Lower leg skin (tissue), 3 donors: ENCODE measurements at regions not wholly inside any gene's neighbourhood (a gene's known extent, or its start where the extent isn't known, plus 50 kb on each side); places are given as distances from the start of the nearest gene placed in this dataset.

Experiments used
- POLR2A ChIP-seq, 2 donors: fragments of 450-650 bp; IDR thresholded peaks; one replicate each; pipeline ENCODE4 v1.6.1; 2016 to 2017; ENCODE audit warnings: antibody characterized with exemption in 2 of 2, mild to moderate bottlenecking in 1 of 2, moderate library complexity in 1 of 2
- TF ChIP-seq, protein P1 (sequence below), 3 donors: fragments of 450-650 bp; IDR thresholded peaks; one replicate each; pipeline ENCODE4 v1.5.1; 2016; ENCODE audit warnings: antibody characterized with exemption in 3 of 3, mild to moderate bottlenecking in 3 of 3, moderate library complexity in 2 of 3

DNA sequence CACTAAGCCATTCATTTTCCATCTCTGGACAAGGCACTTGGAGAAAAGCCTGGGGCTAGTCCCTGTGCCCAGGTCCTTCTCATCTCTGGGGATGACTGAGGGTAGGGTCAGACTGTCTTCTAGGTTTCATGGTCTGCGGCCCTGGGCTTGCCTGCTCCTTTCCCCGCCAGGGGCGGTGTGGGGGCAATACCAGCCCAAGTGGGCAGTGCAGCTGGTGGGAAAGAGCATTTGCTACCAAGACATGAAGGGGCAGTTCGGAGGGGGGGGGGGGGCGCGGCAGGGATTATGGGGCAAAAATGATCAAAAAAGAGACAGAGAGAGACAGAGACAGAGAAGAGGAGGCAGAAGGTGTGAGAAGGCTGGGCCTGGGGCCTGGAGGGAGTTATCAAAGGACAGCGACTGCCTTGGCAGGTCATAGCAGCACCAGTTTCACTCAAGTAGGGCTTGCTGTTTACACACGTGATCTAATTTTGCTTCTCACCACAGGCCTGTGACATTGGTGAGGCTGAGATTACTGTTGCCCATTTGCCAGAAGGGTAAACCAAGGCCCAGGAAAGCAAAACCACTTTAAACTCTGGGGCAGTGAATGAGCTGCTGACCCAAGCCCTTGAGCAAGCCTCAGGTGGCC, 56.1 kb downstream of the PJA1 start:
- TF ChIP-seq, protein P1, sequence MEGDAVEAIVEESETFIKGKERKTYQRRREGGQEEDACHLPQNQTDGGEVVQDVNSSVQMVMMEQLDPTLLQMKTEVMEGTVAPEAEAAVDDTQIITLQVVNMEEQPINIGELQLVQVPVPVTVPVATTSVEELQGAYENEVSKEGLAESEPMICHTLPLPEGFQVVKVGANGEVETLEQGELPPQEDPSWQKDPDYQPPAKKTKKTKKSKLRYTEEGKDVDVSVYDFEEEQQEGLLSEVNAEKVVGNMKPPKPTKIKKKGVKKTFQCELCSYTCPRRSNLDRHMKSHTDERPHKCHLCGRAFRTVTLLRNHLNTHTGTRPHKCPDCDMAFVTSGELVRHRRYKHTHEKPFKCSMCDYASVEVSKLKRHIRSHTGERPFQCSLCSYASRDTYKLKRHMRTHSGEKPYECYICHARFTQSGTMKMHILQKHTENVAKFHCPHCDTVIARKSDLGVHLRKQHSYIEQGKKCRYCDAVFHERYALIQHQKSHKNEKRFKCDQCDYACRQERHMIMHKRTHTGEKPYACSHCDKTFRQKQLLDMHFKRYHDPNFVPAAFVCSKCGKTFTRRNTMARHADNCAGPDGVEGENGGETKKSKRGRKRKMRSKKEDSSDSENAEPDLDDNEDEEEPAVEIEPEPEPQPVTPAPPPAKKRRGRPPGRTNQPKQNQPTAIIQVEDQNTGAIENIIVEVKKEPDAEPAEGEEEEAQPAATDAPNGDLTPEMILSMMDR (IDR thresholded peaks at IDR 0.05) = no peak
- TF ChIP-seq POLR2A (IDR thresholded peaks at IDR 0.05) = no peak
